ELR (cell line): ENCODE measurements at regions not wholly inside any gene's neighbourhood (a gene's known extent, or its start where the extent isn't known, plus 50 kb on each side); places are given as distances from the start of the nearest gene placed in this dataset.

Experiments
- DNase-seq: peaks from one replicate; pipeline ENCODE4 v3.0.0-alpha.2; 2015; ENCODE audit warnings: low read depth

GRCh38 chr7:26487780-26488515, 196.3 kb downstream of the SNX10 start:
- DNase-seq, result no peak

DNA sequence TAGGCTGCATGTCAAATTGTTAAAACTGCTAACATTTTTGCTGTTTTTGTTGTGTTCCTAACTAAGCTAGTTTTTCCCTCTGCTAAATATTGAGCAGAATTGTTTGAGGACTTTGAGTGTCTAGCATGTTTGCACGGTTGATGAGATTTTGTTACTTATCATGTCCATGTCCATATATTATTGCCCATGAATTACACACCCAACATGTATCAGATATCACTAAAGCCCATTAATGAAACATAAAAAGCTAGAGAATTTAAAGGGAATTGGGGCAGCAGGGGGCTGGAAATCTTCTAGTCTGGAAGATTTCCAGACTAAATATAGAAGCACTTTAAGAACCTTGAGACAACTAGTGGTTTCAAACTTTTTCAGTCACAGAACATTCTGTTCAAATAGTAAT, 197.7 kb downstream of the SNX10 start:
- no peak for DNase-seq

- DNase-seq, result no peak
Measured at GRCh38 chr7:26489906-26490639, 198.4 kb downstream of the SNX10 start.

- no peak for DNase-seq
Measured at GRCh38 chr7:26490640-26491624, 199.3 kb downstream of the SNX10 start.

DNA sequence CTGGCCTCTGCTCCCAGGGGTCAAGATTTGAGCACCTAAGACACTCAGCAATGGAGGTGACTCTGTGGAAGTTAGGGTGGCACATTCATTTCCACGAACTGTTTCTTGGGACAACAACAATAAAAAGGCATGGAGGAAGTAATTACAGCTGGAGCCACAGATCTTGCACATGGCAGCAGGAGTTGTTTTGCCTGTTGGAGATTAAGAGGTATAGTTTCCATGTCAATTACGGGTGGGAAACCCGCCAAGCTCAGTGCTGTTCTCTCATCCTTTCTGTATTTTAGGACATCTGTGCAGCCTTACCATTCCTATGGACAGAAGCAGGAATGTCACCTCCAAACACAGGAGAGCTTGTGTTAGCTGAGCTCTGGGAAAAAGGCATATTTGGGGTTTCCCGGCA, 201.2 kb downstream of the SNX10 start:
- DNase-seq, result no peak

DNA sequence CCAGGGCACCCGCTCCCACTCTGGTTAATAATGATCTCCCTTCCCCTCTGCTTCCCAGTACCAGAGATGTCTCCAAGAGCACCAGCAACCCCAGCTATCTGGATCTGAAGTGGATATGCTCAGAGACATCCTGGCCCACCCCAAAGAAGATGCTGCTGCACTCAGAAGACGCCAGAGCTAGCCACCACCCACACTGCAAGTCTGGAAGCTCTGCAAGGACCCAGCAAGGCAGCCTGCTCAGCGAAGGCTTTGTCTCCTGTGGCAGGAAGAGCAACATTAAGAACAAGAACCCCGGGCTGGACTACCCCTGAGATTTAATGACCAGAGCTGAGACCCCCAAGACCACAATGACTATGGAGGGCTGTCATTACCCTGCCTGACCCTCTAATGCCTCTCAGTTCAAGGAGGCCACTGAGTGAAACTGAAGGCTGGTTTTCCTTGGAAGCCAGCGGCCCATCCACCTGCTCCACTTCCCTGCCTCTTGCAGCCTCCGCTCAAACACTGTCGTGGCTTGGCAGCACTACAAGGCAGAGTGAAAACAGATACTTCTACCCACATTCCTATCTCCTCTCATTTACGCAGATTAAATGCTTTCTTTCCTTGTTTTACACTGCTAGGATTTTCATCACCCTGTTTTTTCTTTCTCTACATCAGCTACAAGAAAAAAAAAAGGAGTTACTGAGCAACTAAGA, 202.2 kb downstream of the SNX10 start:
- no peak for DNase-seq

DNA sequence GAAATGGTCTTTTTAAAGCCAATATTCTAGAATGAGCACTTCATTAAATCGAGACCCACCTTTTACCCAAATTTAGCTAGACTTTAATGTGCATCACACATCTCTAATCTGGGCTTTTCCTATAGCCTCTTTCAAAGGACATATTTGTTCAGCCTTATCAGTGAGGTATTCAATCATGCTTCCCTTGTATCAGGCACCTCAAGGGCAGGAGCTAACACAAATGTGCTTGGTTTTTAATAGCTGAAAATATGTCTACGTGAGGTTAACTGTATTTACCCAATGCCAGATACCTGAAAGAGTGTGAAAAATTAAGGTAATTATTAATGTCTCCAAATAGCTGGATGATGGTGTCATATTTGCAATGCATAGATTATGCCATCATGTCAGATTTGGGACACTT, 203.9 kb downstream of the SNX10 start:
- no peak for DNase-seq

GRCh38 chr7:26497801-26498596, 206.3 kb downstream of the SNX10 start:
- no peak for DNase-seq

- DNase-seq, result no peak
Measured at GRCh38 chr7:26499315-26499897, 207.7 kb downstream of the SNX10 start.

- peak; percentile 41 for DNase-seq
Measured at GRCh38 chr7:26500749-26501352, 209.2 kb downstream of the SNX10 start.

- DNase-seq, result no peak
Measured at GRCh38 chr7:26504411-26505120, 212.9 kb downstream of the SNX10 start.

DNA sequence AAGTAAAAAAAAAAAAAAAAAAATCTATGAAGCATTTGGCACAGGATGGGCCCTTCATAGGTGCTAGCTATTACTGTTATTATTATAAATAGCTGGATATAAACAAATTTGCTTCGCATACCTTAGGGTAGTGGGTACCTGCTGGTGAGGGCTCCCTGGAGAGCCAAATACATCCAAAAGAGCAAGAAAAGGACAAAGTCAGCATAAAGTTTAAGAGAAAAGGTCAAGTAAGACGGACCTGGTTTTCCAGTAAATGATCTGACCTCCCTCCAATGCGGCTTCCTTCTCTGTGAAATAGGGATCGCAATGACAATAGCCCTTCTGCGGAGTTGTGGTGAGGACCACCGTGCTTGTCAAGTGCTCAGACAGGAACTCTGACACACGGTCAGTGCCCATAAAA, 214.5 kb downstream of the SNX10 start:
- no peak for DNase-seq

GRCh38 chr7:26507108-26507987, 215.7 kb downstream of the SNX10 start:
- no peak for DNase-seq

GRCh38 chr7:26508481-26508880, 216.8 kb downstream of the SNX10 start:
- no peak for DNase-seq

GRCh38 chr7:26508917-26509316, 217.3 kb downstream of the SNX10 start:
- no peak for DNase-seq

DNA sequence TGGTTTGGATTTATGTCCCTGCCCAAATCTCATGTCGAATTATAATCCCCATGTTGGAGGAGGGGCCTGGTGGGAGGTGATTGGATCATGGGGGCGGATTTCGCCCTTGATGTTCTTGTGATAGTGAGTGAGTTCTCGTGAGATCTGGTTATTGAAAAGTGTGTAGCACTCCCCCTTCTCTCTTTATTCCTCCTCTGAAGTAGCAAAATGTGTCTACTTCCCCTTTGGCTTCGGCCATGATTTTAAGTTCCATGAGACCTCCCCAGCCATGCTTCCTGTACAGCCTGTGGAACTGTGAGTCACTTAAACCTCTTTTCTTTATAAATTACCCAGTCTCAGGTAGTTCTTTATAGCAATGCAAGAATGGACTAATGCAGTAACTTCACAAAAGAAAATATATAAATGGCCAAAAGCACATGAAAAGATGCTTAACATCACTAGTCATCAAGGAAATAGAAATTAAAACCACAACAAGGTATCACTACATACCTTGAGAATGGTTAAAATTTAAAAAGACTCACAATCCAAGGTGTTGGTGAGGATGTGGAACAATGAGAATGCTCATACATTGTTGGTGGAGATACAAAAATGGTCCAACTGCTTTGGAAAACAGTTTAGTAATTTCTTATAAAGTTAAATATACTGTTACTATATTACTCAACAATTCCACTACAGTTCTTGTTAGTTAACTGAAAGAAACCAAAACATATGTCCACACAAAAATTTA, 218.7 kb downstream of the SNX10 start:
- DNase-seq, result no peak

GRCh38 chr7:26511866-26512265, 220.2 kb downstream of the SNX10 start:
- no peak for DNase-seq

DNA sequence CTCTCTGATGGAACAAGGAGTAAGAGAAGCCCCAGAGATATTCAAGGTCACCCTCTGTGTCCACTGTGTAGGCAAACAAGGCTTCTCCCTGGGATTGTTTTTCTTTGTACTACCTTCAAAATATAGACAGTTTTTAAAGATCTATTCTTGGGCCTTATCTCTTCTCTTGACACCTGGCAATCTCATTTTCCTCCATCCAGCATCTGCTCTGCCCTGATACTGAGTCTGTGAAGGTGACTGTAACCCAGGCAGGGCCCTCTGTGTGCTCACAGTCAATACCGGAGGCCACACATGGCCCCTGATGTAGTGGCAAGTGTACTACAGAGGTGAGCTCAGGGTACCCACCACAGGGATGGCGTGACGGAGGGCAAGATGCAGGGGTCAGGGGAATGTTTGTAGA, 221.1 kb downstream of the SNX10 start:
- no peak for DNase-seq
